Lower lobe of right lung (tissue), 2 donors: ENCODE measurements at regions not wholly inside any gene's neighbourhood (a gene's known extent, or its start where the extent isn't known, plus 50 kb on each side); places are given as distances from the start of the nearest gene placed in this dataset.

Experiments
- ATAC-seq, 2 donors: fragments of 200-7000 bp; cut with Tn5 transposase; one replicate each; pipeline ENCODE4 v1.9.1; 2020 to 2022; ENCODE audit warnings: mild to moderate bottlenecking in 2 of 2, moderate library complexity in 2 of 2
- DNase-seq: peaks from one replicate; pipeline ENCODE4 v3.0.0-alpha.2; 2020
- H3K27ac ChIP-seq: fragments of 200-600 bp; one replicate; pipeline ENCODE4 v1.8.0; 2022
- H3K27me3 ChIP-seq: fragments of 200-600 bp; one replicate; pipeline ENCODE4 v1.8.0; 2022; ENCODE audit warnings: low read depth
- H3K36me3 ChIP-seq: fragments of 200-600 bp; one replicate; pipeline ENCODE4 v1.8.0; 2022; ENCODE audit warnings: mild to moderate bottlenecking
- H3K4me1 ChIP-seq: fragments of 200-600 bp; one replicate; pipeline ENCODE4 v1.8.0; 2022
- H3K4me3 ChIP-seq: fragments of 200-600 bp; one replicate; pipeline ENCODE4 v1.8.0; 2022; ENCODE audit warnings: mild to moderate bottlenecking
- H3K9me3 ChIP-seq: fragments of 200-600 bp; one replicate; pipeline ENCODE4 v1.8.0; 2022
- CTCF ChIP-seq: fragments of 200-600 bp; IDR thresholded peaks from one replicate; pipeline ENCODE4 v1.8.0; 2022; ENCODE audit warnings: antibody characterized with exemption, mild to moderate bottlenecking
- intact Hi-C: fragments of 100-400 bp; cut with DNase I; formaldehyde crosslinking; loops from one replicate; pipeline ENCODE4 v1.11.0; 2022
- donor health status: DM: no; HTN: yes; CAD: no; lungs with severe emphysema.

GRCh38 chr10:2953495-2953894, 113.9 kb upstream of the PFKP start:
- no peak for DNase-seq
- Histone ChIP-seq H3K4me1 (no peaks in the 10 kb centered on the region), H3K27me3 (peaks cover 5% of the 10 kb centered on the region), H3K36me3 (no peaks in the 10 kb centered on the region), H3K27ac (no peak overlapping the region), H3K4me3 (no peak overlapping the region), H3K9me3 (no peaks in the 10 kb centered on the region)
- no peak for TF ChIP-seq CTCF
- intact Hi-C loops = no loop called here
- ATAC-seq = no peak

DNA sequence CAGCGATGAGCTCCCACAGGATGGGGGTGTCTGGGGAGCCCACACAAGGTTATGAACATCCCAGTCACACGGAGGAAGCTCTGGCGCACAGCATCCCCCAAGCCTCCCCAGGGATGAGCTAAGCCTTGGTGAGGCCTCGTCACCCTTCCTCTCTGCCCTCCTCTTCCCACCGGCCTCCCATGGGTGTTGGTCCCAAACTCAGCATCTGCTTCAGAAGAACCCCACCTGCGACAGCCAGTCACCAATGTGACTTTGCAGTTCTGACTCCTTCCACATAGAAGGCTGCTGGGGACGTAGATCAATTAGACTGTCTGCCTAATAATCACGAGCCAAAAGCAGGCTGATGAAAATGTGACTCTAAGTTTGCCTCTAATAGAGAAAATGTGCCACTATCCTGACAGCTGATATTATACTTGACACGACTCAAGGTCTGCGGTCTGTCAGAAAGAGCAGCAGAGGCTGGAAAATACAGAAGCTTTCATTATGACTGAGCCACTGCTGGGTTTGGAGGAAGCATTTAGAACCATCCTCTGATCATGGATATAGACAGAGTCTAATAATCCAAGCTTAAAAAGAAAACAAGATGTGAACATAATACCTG, 116.0 kb upstream of the PFKP start:
- ATAC-seq (no peak), DNase-seq (no peak)
- no peak for TF ChIP-seq CTCF

DNA sequence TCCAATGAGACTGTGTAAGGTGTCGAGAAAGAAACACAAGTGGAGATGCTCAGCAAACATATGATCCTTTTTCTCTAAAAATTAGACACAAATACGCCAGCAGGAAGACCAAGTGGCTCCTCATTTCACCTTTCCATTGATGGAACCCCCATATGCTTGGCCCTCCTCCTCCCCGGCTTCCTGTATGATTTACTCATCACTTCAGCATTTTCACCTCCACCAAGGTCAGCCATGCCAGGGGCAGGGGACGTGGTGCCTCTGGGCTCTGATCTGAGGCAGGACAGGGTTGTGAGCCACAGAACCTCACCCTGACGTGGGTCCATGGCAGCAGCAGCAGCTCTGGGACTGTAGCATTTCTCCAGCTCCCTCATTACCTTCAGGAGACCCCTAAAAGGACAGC, 116.8 kb upstream of the PFKP start:
- Histone ChIP-seq H3K4me1 (no peaks in the 10 kb centered on the region), H3K27me3 (peaks cover 5% of the 10 kb centered on the region), H3K9me3 (no peaks in the 10 kb centered on the region), H3K36me3 (no peaks in the 10 kb centered on the region), H3K27ac (no peak overlapping the region), H3K4me3 (no peak overlapping the region)
- no peak for TF ChIP-seq CTCF
- intact Hi-C loops = no loop called here
- ATAC-seq = no peak
- DNase-seq = no peak

More for the DNA sequence above, 116.0 kb upstream of the PFKP start:
- Histone ChIP-seq H3K27me3 (peaks cover 5% of the 10 kb centered on the region), H3K9me3 (no peaks in the 10 kb centered on the region), H3K36me3 (no peaks in the 10 kb centered on the region), H3K27ac (no peak overlapping the region), H3K4me1 (no peaks in the 10 kb centered on the region), H3K4me3 (no peak overlapping the region)
- intact Hi-C loops = no loop called here

DNA sequence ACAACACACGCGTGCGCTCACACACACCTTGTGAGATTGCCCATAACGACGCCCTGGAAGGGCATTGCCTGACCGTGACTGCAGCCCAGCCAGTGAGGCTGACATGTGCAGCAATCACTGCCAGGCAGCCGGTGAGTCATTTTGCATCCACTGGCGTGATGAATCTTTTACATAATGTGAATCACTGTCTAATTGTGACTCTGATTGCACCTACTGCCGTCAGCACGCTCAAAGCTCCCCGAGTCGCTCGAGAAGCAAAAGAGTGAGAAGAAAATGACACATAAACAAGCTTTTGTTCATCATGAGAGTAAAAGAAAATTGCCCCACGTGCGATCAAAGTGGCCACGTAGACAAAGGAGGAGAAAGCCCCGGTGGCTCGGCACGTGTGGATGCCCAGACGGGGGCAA, 117.4 kb upstream of the PFKP start:
- DNase-seq (no peak), ATAC-seq (no peak)
- H3K36me3 ChIP-seq = no peaks in the 10 kb centered on the region
- no peaks in the 10 kb centered on the region for H3K9me3 ChIP-seq
- peaks cover 5% of the 10 kb centered on the region for H3K27me3 ChIP-seq
- no peak for TF ChIP-seq CTCF
- no peak overlapping the region for H3K27ac ChIP-seq
- H3K4me3 ChIP-seq = no peak overlapping the region
- intact Hi-C loops = no loop called here
- H3K4me1 ChIP-seq = no peaks in the 10 kb centered on the region

GRCh38 chr10:2949221-2949947, 118.0 kb upstream of the PFKP start:
- ATAC-seq (no peak), DNase-seq (no peak)
- H3K9me3 ChIP-seq = no peaks in the 10 kb centered on the region
- no peak overlapping the region for H3K27ac ChIP-seq
- H3K4me3 ChIP-seq = no peak overlapping the region
- no peaks in the 10 kb centered on the region for H3K4me1 ChIP-seq
- TF ChIP-seq CTCF = no peak
- H3K27me3 ChIP-seq = peaks cover 5% of the 10 kb centered on the region
- H3K36me3 ChIP-seq = no peaks in the 10 kb centered on the region
- intact Hi-C loops = no loop called here
